ENCODE measurements at regions not wholly inside any gene's neighbourhood (a gene's known extent, or its start where the extent isn't known, plus 50 kb on each side); places are given as distances from the start of the nearest gene placed in this dataset.

- no peak overlapping the region for H2BK15ac ChIP-seq (ENCODE audit: low read length)
- H2AFZ ChIP-seq (ENCODE audit: low read length) = no peak overlapping the region
- no peak overlapping the region for H3K18ac ChIP-seq (ENCODE audit: low read length)
- no peaks in the 10 kb centered on the region for H3K4me1 ChIP-seq (ENCODE audit: control insufficient read depth in 2 of 2, insufficient read depth in 1 of 2, low read depth in 1 of 2, low read length in 2 of 2)
- no peak overlapping the region for H3K9ac ChIP-seq (ENCODE audit: low read depth, low read length, poor library complexity)
- H3K27me3 ChIP-seq (ENCODE audit: control insufficient read depth in 3 of 3, insufficient read depth in 3 of 3, low read depth in 1 of 3, low read length in 3 of 3) = no peaks in the 10 kb centered on the region
- H3K4ac ChIP-seq (ENCODE audit: low read length) = no peak overlapping the region
- no peak overlapping the region for H2BK5ac ChIP-seq (ENCODE audit: low read length)
- H3K23ac ChIP-seq (ENCODE audit: low read depth, low read length, poor library complexity) = no peak overlapping the region
- H3K79me1 ChIP-seq (ENCODE audit: low read depth, low read length) = peaks cover 2% of the 10 kb centered on the region
- H3K4me3 ChIP-seq (ENCODE audit: low read length in 2 of 2) = no peak overlapping the region
- no peaks in the 10 kb centered on the region for H3K36me3 ChIP-seq (replicated peaks in 1 of 2; ENCODE audit: control insufficient read depth in 2 of 2, insufficient read depth in 2 of 2, low read length in 2 of 2)
- H4K8ac ChIP-seq (ENCODE audit: low read depth, low read length) = no peak overlapping the region
- no peak overlapping the region for H4K91ac ChIP-seq (ENCODE audit: low read depth, low read length, poor library complexity)
- no peak overlapping the region for H2BK120ac ChIP-seq (ENCODE audit: low read depth, low read length)
- DNase-seq (ENCODE audit: low spot score) = no peak
- H3K4me2 ChIP-seq (ENCODE audit: insufficient read depth, low read length, poor library complexity, severe bottlenecking) = no peak overlapping the region
- WGBS, 2 donors (ENCODE audit: extremely low coverage in 2 of 2, insufficient read length in 2 of 2, insufficient replicate concordance in 1 of 2) = no CpG with 5 or more reads among the region's 3 CpGs
- no peak overlapping the region for H2AK5ac ChIP-seq (ENCODE audit: low read depth, low read length)
- H3K9me3 ChIP-seq (replicated peaks in 1 of 2; ENCODE audit: control insufficient read depth in 2 of 2, insufficient read depth in 1 of 2, low read depth in 1 of 2, low read length in 2 of 2) = no peaks in the 10 kb centered on the region
- H2BK12ac ChIP-seq (ENCODE audit: low read length) = no peak overlapping the region
- H3K14ac ChIP-seq (ENCODE audit: low read length) = no peak overlapping the region
- no peak overlapping the region for H3K27ac ChIP-seq (replicated peaks; ENCODE audit: low read length)
Observed at GRCh38 chr19:31961667-31962066, 383.7 kb upstream of the ZNF507 start.

- H2AFZ ChIP-seq (ENCODE audit: low read length) = no peak overlapping the region
- no peak overlapping the region for H4K91ac ChIP-seq (ENCODE audit: low read depth, low read length, poor library complexity)
- no peaks in the 10 kb centered on the region for H3K4me1 ChIP-seq (ENCODE audit: control insufficient read depth in 2 of 2, insufficient read depth in 1 of 2, low read depth in 1 of 2, low read length in 2 of 2)
- DNase-seq (ENCODE audit: low spot score) = no peak
- H3K4ac ChIP-seq (ENCODE audit: low read length) = no peak overlapping the region
- H3K36me3 ChIP-seq (replicated peaks in 1 of 2; ENCODE audit: control insufficient read depth in 2 of 2, insufficient read depth in 2 of 2, low read length in 2 of 2) = no peaks in the 10 kb centered on the region
- H3K27ac ChIP-seq (replicated peaks; ENCODE audit: low read length) = no peak overlapping the region
- H3K9ac ChIP-seq (ENCODE audit: low read depth, low read length, poor library complexity) = no peak overlapping the region
- no peak overlapping the region for H2AK5ac ChIP-seq (ENCODE audit: low read depth, low read length)
- H2BK5ac ChIP-seq (ENCODE audit: low read length) = no peak overlapping the region
- H2BK15ac ChIP-seq (ENCODE audit: low read length) = no peak overlapping the region
- WGBS, 2 donors (ENCODE audit: extremely low coverage in 2 of 2, insufficient read length in 2 of 2, insufficient replicate concordance in 1 of 2) = no CpG with 5 or more reads among the region's 5 CpGs
- H3K14ac ChIP-seq (ENCODE audit: low read length) = no peak overlapping the region
- no peak overlapping the region for H3K4me2 ChIP-seq (ENCODE audit: insufficient read depth, low read length, poor library complexity, severe bottlenecking)
- no peak overlapping the region for H2BK12ac ChIP-seq (ENCODE audit: low read length)
- H3K23ac ChIP-seq (ENCODE audit: low read depth, low read length, poor library complexity) = no peak overlapping the region
- H3K27me3 ChIP-seq (ENCODE audit: control insufficient read depth in 3 of 3, insufficient read depth in 3 of 3, low read depth in 1 of 3, low read length in 3 of 3) = no peaks in the 10 kb centered on the region
- H3K18ac ChIP-seq (ENCODE audit: low read length) = no peak overlapping the region
- no peak overlapping the region for H4K8ac ChIP-seq (ENCODE audit: low read depth, low read length)
- H3K79me1 ChIP-seq (ENCODE audit: low read depth, low read length) = peaks cover 2% of the 10 kb centered on the region
- no peaks in the 10 kb centered on the region for H3K9me3 ChIP-seq (replicated peaks in 1 of 2; ENCODE audit: control insufficient read depth in 2 of 2, insufficient read depth in 1 of 2, low read depth in 1 of 2, low read length in 2 of 2)
- no peak overlapping the region for H3K4me3 ChIP-seq (ENCODE audit: low read length in 2 of 2)
- H2BK120ac ChIP-seq (ENCODE audit: low read depth, low read length) = no peak overlapping the region
Observed at GRCh38 chr19:31962561-31962996, 382.8 kb upstream of the ZNF507 start.

GRCh38 chr19:31963746-31964145 is 381.7 kb upstream of the ZNF507 start:
- H3K4me2 ChIP-seq (ENCODE audit: insufficient read depth, low read length, poor library complexity, severe bottlenecking) = no peak overlapping the region
- no peak overlapping the region for H2AFZ ChIP-seq (ENCODE audit: low read length)
- H3K9ac ChIP-seq (ENCODE audit: low read depth, low read length, poor library complexity) = no peak overlapping the region
- no peak overlapping the region for H2BK5ac ChIP-seq (ENCODE audit: low read length)
- H3K27ac ChIP-seq (replicated peaks; ENCODE audit: low read length) = no peak overlapping the region
- no peaks in the 10 kb centered on the region for H3K27me3 ChIP-seq (ENCODE audit: control insufficient read depth in 3 of 3, insufficient read depth in 3 of 3, low read depth in 1 of 3, low read length in 3 of 3)
- no peaks in the 10 kb centered on the region for H3K4me1 ChIP-seq (ENCODE audit: control insufficient read depth in 2 of 2, insufficient read depth in 1 of 2, low read depth in 1 of 2, low read length in 2 of 2)
- no peaks in the 10 kb centered on the region for H3K36me3 ChIP-seq (replicated peaks in 1 of 2; ENCODE audit: control insufficient read depth in 2 of 2, insufficient read depth in 2 of 2, low read length in 2 of 2)
- H2BK12ac ChIP-seq (ENCODE audit: low read length) = no peak overlapping the region
- H2BK15ac ChIP-seq (ENCODE audit: low read length) = no peak overlapping the region
- WGBS, 2 donors (ENCODE audit: extremely low coverage in 2 of 2, insufficient read length in 2 of 2, insufficient replicate concordance in 1 of 2) = no CpG with 5 or more reads among the region's 4 CpGs
- no peak overlapping the region for H3K23ac ChIP-seq (ENCODE audit: low read depth, low read length, poor library complexity)
- H2AK5ac ChIP-seq (ENCODE audit: low read depth, low read length) = no peak overlapping the region
- H3K14ac ChIP-seq (ENCODE audit: low read length) = no peak overlapping the region
- H3K4me3 ChIP-seq (ENCODE audit: low read length in 2 of 2) = no peak overlapping the region
- H3K18ac ChIP-seq (ENCODE audit: low read length) = no peak overlapping the region
- no peaks in the 10 kb centered on the region for H3K9me3 ChIP-seq (replicated peaks in 1 of 2; ENCODE audit: control insufficient read depth in 2 of 2, insufficient read depth in 1 of 2, low read depth in 1 of 2, low read length in 2 of 2)
- no peak overlapping the region for H2BK120ac ChIP-seq (ENCODE audit: low read depth, low read length)
- no peak overlapping the region for H3K4ac ChIP-seq (ENCODE audit: low read length)
- H3K79me1 ChIP-seq (ENCODE audit: low read depth, low read length) = peaks cover 2% of the 10 kb centered on the region
- DNase-seq (ENCODE audit: low spot score) = no peak
- H4K8ac ChIP-seq (ENCODE audit: low read depth, low read length) = no peak overlapping the region
- no peak overlapping the region for H4K91ac ChIP-seq (ENCODE audit: low read depth, low read length, poor library complexity)

- Histone ChIP-seq H2AK5ac (ENCODE audit: low read depth, low read length) (no peak overlapping the region), H3K79me1 (ENCODE audit: low read depth, low read length) (peaks cover 1% of the 10 kb centered on the region)
Observed at GRCh38 chr19:31969016-31969415, 376.4 kb upstream of the ZNF507 start.

More at GRCh38 chr19:31969016-31969415, 376.4 kb upstream of the ZNF507 start:
- Histone ChIP-seq H3K4me3 (ENCODE audit: low read length in 2 of 2) (no peak overlapping the region), H3K4ac (ENCODE audit: low read length) (no peak overlapping the region), H2BK5ac (ENCODE audit: low read length) (no peak overlapping the region), H3K36me3 (replicated peaks in 1 of 2; ENCODE audit: control insufficient read depth in 2 of 2, insufficient read depth in 2 of 2, low read length in 2 of 2) (no peaks in the 10 kb centered on the region), H3K4me2 (ENCODE audit: insufficient read depth, low read length, poor library complexity, severe bottlenecking) (no peak overlapping the region), H2BK12ac (ENCODE audit: low read length) (no peak overlapping the region), H3K9ac (ENCODE audit: low read depth, low read length, poor library complexity) (no peak overlapping the region), H3K14ac (ENCODE audit: low read length) (no peak overlapping the region), H3K27ac (replicated peaks; ENCODE audit: low read length) (no peak overlapping the region), H3K27me3 (ENCODE audit: control insufficient read depth in 3 of 3, insufficient read depth in 3 of 3, low read depth in 1 of 3, low read length in 3 of 3) (no peaks in the 10 kb centered on the region), H4K91ac (ENCODE audit: low read depth, low read length, poor library complexity) (no peak overlapping the region), H3K4me1 (ENCODE audit: control insufficient read depth in 2 of 2, insufficient read depth in 1 of 2, low read depth in 1 of 2, low read length in 2 of 2) (no peaks in the 10 kb centered on the region), H4K8ac (ENCODE audit: low read depth, low read length) (no peak overlapping the region), H2BK15ac (ENCODE audit: low read length) (no peak overlapping the region), H2AFZ (ENCODE audit: low read length) (no peak overlapping the region), H3K9me3 (replicated peaks in 1 of 2; ENCODE audit: control insufficient read depth in 2 of 2, insufficient read depth in 1 of 2, low read depth in 1 of 2, low read length in 2 of 2) (peaks cover 0 to 2% of the 10 kb centered on the region in 2 donors), H3K23ac (ENCODE audit: low read depth, low read length, poor library complexity) (no peak overlapping the region), H3K18ac (ENCODE audit: low read length) (no peak overlapping the region), H2BK120ac (ENCODE audit: low read depth, low read length) (no peak overlapping the region)
- no CpG with 5 or more reads among the region's 5 CpGs for WGBS, 2 donors (ENCODE audit: extremely low coverage in 2 of 2, insufficient read length in 2 of 2, insufficient replicate concordance in 1 of 2)
- no peak for DNase-seq (ENCODE audit: low spot score)

Measured in neuronal stem cell (in vitro differentiated cells).